ENCODE measurements at regions not wholly inside any gene's neighbourhood (a gene's known extent, or its start where the extent isn't known, plus 50 kb on each side); places are given as distances from the start of the nearest gene placed in this dataset.
A peak's percentile ranks its signal among the peaks of the same experiment; 100 is the strongest.

- DNase-seq (ENCODE audit: low read depth) = no peak
Measured at GRCh38 chr4:22029803-22030202, 81.2 kb upstream of the KCNIP4 start.

- no peak for DNase-seq (ENCODE audit: low read depth)
Measured at GRCh38 chr4:22021106-22021505, 72.5 kb upstream of the KCNIP4 start.

GRCh38 chr4:22020129-22020528 is 71.6 kb upstream of the KCNIP4 start:
- DNase-seq (ENCODE audit: low read depth) = no peak

GRCh38 chr4:22019676-22020075 is 71.1 kb upstream of the KCNIP4 start:
- DNase-seq (ENCODE audit: low read depth) = no peak

GRCh38 chr4:22014222-22014741 is 65.7 kb upstream of the KCNIP4 start:
- DNase-seq (ENCODE audit: low read depth) = peak; percentile 27

- DNase-seq (ENCODE audit: low read depth) = peak; percentile 31
Measured at GRCh38 chr4:22003878-22004277, 55.3 kb upstream of the KCNIP4 start.
